ENCODE measurements at regions not wholly inside any gene's neighbourhood (a gene's known extent, or its start where the extent isn't known, plus 50 kb on each side); places are given as distances from the start of the nearest gene placed in this dataset.

- POLR2A ChIA-PET: no interaction called here
- Histone ChIP-seq H3F3A (replicated peaks; ENCODE audit: insufficient read depth) (peaks cover 7% of the 10 kb centered on the region), H3K36me3 (replicated peaks in 1 of 2; ENCODE audit: control insufficient read depth in 1 of 2, insufficient read depth in 2 of 2, low read length in 1 of 2) (no peaks in the 10 kb centered on the region), H3K4me3 (ENCODE audit: low read depth in 2 of 2, low read length in 1 of 2) (no peak overlapping the region), H3K27ac (ENCODE audit: low read depth in 2 of 2, low read length in 1 of 2) (peak overlapping the region in 1 of 2 experiments; percentile 50; a peak in 2 of 4 replicates), H3K4me1 (ENCODE audit: control insufficient read depth in 1 of 2, insufficient read depth in 2 of 2, low read depth in 1 of 2, low read length in 1 of 2) (peaks cover 0 to 7% of the 10 kb centered on the region in 2 experiments; a peak in 1 of 4 replicates), H3K79me2 (ENCODE audit: insufficient read depth) (no peaks in the 10 kb centered on the region), H2AFZ (ENCODE audit: low read depth) (no peak overlapping the region), H3K27me3 (ENCODE audit: insufficient read depth) (no peaks in the 10 kb centered on the region), H3K9me3 (no peaks in the 10 kb centered on the region), H4K20me1 (ENCODE audit: insufficient read depth) (no peaks in the 10 kb centered on the region), H3K9me2 (no peaks in the 10 kb centered on the region), H3K4me2 (no peak overlapping the region), H3K9ac (no peak overlapping the region)
- CTCF ChIA-PET: no interaction called here
- DNase-seq: no peak
- 14% methylated on average over 5 of the region's 5 CpGs for WGBS (ENCODE audit: low lambda C conversion rate)
- TF ChIP-seq USF1 (IDR thresholded peaks at IDR 0.05; ENCODE audit: borderline replicate concordance, low read depth) (no peak), MXI1 (IDR thresholded peaks at IDR 0.05; ENCODE audit: low read depth, low read length) (no peak), SIN3A (IDR thresholded peaks at IDR 0.05; ENCODE audit: borderline replicate concordance, low read depth, low read length) (no peak), TCF12 (IDR thresholded peaks at IDR 0.05) (peak; percentile 74), MEF2A (IDR thresholded peaks at IDR 0.05; ENCODE audit: borderline replicate concordance, low read depth) (no peak), GATA2 (CRISPR knock-in tag; IDR thresholded peaks at IDR 0.05) (no peak), RCOR1 (IDR thresholded peaks at IDR 0.05; ENCODE audit: low read length) (no peak), SMC3 (IDR thresholded peaks at IDR 0.05; ENCODE audit: low read depth, low read length) (no peak), NFIC (IDR thresholded peaks at IDR 0.05; ENCODE audit: borderline replicate concordance) (0 out of 2 replicates have a peak, but pooled peaks have one; percentile 17), ELF1 (IDR thresholded peaks at IDR 0.05) (no peak), TEAD4 (IDR thresholded peaks at IDR 0.05; ENCODE audit: borderline replicate concordance, insufficient read depth) (no peak), JUND (IDR thresholded peaks at IDR 0.05) (peak; percentile 80), CTCF (IDR thresholded peaks at IDR 0.05) (no peak), NRF1 (IDR thresholded peaks at IDR 0.05; ENCODE audit: low read depth, low read length) (no peak), POLR2AphosphoS5 (IDR thresholded peaks at IDR 0.05; ENCODE audit: low read depth, low read length) (no peak), EZH2phosphoT487 (IDR thresholded peaks at IDR 0.05; ENCODE audit: borderline replicate concordance, low read depth) (no peak), FOXM1 (IDR thresholded peaks at IDR 0.05; ENCODE audit: low read depth) (no peak), YY1 (IDR thresholded peaks at IDR 0.05; ENCODE audit: low read depth) (no peak), RAD21 (IDR thresholded peaks at IDR 0.05; ENCODE audit: low read length) (no peak), USF2 (IDR thresholded peaks at IDR 0.05; ENCODE audit: borderline replicate concordance, low read depth, low read length) (no peak), MAX (IDR thresholded peaks at IDR 0.05; ENCODE audit: low read depth) (peak; percentile 47), RFX5 (IDR thresholded peaks at IDR 0.05; ENCODE audit: low read length) (no peak), TAF1 (IDR thresholded peaks at IDR 0.05; ENCODE audit: borderline replicate concordance, low read depth, low read length) (no peak), EP300 (IDR thresholded peaks at IDR 0.05; ENCODE audit: borderline replicate concordance in 1 of 2, low read depth in 1 of 2, low read length in 1 of 2) (peak in 1 of 2 experiments; percentile 55; a peak in 1 of 4 replicates), IRF3 (IDR thresholded peaks at IDR 0.05; ENCODE audit: low read depth, low read length) (no peak), RXRA (IDR thresholded peaks at IDR 0.05; ENCODE audit: borderline replicate concordance, low read depth) (0 out of 2 replicates have a peak, but pooled peaks have one; percentile 52), FOXJ3 (CRISPR knock-in tag; IDR thresholded peaks at IDR 0.05) (no peak), REST (IDR thresholded peaks at IDR 0.05; ENCODE audit: low read depth, low read length) (no peak)
Measured at GRCh38 chr14:65356327-65356836, 56.1 kb upstream of the FUT8 start.

Measured in SK-N-SH (cell line).